AG10803 (cell line): ENCODE measurements at regions not wholly inside any gene's neighbourhood (a gene's known extent, or its start where the extent isn't known, plus 50 kb on each side); places are given as distances from the start of the nearest gene placed in this dataset.

Source experiments
- DNase-seq: peaks from one replicate; pipeline ENCODE4 v3.0.0; 2010; ENCODE audit warnings: low read depth
- H3K4me3 ChIP-seq: 2 replicates; pipeline ENCODE4 v1.5.1; 2011; ENCODE audit warnings: mild to moderate bottlenecking, low read length, control low read depth
- CTCF ChIP-seq: conservative IDR thresholded peaks from 2 replicates; pipeline ENCODE4 v1.5.1; 2011; ENCODE audit warnings: mild to moderate bottlenecking, low read length, control low read depth, inconsistent platforms

DNA sequence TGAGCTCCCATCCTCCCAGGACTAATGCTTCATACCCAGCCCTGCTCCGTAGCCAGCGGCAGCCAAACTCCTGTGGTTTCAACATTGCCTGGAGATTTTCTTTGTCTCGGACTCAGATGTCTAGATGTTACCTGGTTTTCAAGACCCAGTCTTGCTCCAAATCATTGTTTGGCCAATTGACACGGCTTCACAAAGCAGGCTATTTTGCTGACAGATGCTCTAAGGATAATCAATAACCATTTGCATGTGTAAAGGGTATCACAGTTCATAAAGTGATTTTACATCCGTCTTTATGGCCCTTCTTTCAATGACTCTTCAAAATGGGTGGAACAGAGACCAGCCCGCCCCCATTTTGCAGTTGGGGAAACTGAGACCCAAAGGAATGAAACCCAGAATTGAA lies 153.4 kb downstream of the SALL1 start:
- no peak overlapping the region for H3K4me3 ChIP-seq
- no peak for DNase-seq
- no peak for TF ChIP-seq CTCF

DNA sequence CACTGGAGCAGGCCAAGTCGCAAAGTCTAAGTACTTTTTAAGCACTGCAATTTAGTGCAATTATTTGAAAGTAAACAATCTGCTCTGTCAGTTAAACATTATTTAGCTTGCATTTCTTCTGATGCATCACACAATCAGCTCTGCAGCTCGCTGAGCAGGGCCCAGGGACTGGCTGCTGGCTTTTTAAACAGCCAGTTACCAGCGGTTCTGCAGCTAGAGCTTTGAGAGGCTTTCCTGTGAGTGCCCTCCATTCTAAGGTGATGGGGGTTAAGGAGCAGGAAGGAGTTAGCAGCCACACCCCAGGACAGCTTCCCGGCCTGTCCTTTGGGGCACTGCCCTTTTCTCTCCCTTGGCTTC lies 154.3 kb downstream of the SALL1 start:
- no peak overlapping the region for H3K4me3 ChIP-seq
- no peak for DNase-seq
- TF ChIP-seq CTCF = no peak

- DNase-seq = no peak
- no peak for TF ChIP-seq CTCF
- no peak overlapping the region for H3K4me3 ChIP-seq
Measured at GRCh38 chr16:50996166-50996829, 154.8 kb downstream of the SALL1 start.

- no peak overlapping the region for H3K4me3 ChIP-seq
- TF ChIP-seq CTCF = no peak
- DNase-seq = no peak
Measured at GRCh38 chr16:50994995-50995394, 156.1 kb downstream of the SALL1 start.

- no peak for TF ChIP-seq CTCF
- H3K4me3 ChIP-seq = no peak overlapping the region
- no peak for DNase-seq
Measured at GRCh38 chr16:50992350-50993032, 158.6 kb downstream of the SALL1 start.

DNA sequence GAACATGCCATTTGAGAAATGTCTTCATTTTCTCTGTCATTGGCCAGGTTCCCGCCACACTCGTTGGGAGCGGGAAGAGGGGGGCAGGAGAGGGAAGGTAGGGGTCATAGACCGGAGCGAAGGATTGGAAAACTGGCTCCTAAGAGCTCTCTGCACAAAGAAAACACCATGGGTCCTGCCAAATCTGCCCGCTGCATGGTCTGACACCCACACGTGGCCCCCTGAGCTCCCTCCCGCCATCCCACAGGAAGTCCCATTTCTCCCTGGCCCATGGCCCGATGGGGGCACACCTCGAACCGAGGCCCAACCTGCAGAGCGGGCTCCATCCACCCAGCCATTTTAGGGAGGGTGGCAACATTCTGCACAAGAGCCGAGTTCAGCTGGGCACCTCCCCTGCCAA lies 159.6 kb downstream of the SALL1 start:
- no peak for TF ChIP-seq CTCF
- DNase-seq = no peak
- H3K4me3 ChIP-seq = no peak overlapping the region

GRCh38 chr16:50991006-50991405 lies 160.1 kb downstream of the SALL1 start:
- no peak overlapping the region for H3K4me3 ChIP-seq
- no peak for DNase-seq
- no peak for TF ChIP-seq CTCF
